Mesenchymal stem cell (in vitro differentiated cells and primary cell): ENCODE measurements at regions not wholly inside any gene's neighbourhood (a gene's known extent, or its start where the extent isn't known, plus 50 kb on each side); places are given as distances from the start of the nearest gene placed in this dataset.

Experiments used
- DNase-seq: peaks from one replicate; pipeline ENCODE4 v3.0.0-alpha.2; 2013
- H2AFZ ChIP-seq: one replicate; pipeline ENCODE4 v1.6.1; 2013; ENCODE audit warnings: low read depth, mild to moderate bottlenecking, control low read depth, inconsistent platforms, low read length, moderate library complexity
- H2AK5ac ChIP-seq: 2 replicates; pipeline ENCODE4 v1.6.1; 2013; ENCODE audit warnings: low read length, moderate library complexity, mild to moderate bottlenecking, inconsistent platforms; ENCODE audit not compliant: severe bottlenecking
- H2BK120ac ChIP-seq: one replicate; pipeline ENCODE4 v1.6.1; 2013; ENCODE audit warnings: low read depth, mild to moderate bottlenecking, inconsistent platforms, low read length, moderate library complexity
- H2BK12ac ChIP-seq, 2 experiments: one replicate each; pipeline ENCODE4 v1.6.1; 2013; ENCODE audit warnings: inconsistent platforms in 2 of 2, low read length in 2 of 2, mild to moderate bottlenecking in 2 of 2, moderate library complexity in 2 of 2, control low read depth in 1 of 2
- H2BK15ac ChIP-seq: one replicate; pipeline ENCODE4 v1.6.1; 2013; ENCODE audit warnings: mild to moderate bottlenecking, low read depth, inconsistent platforms; ENCODE audit not compliant: poor library complexity, severe bottlenecking
- H2BK5ac ChIP-seq: 2 replicates; pipeline ENCODE4 v1.6.1; 2013; ENCODE audit warnings: low read depth, mild to moderate bottlenecking, low read length, control low read depth, inconsistent platforms; ENCODE audit not compliant: poor library complexity, severe bottlenecking
- H3K14ac ChIP-seq, 2 experiments: one replicate each; pipeline ENCODE4 v1.6.1; 2013; ENCODE audit warnings: inconsistent platforms in 2 of 2, low read length in 2 of 2, control low read depth in 1 of 2, mild to moderate bottlenecking in 1 of 2, moderate library complexity in 1 of 2
- H3K18ac ChIP-seq, 2 experiments: one replicate each; pipeline ENCODE4 v1.6.1; 2013; ENCODE audit warnings: inconsistent platforms in 2 of 2, low read length in 2 of 2, control low read depth in 1 of 2, low read depth in 1 of 2, mild to moderate bottlenecking in 1 of 2
- H3K23ac ChIP-seq, 2 experiments: one replicate each; pipeline ENCODE4 v1.6.1; 2013; ENCODE audit warnings: inconsistent platforms in 2 of 2, low read length in 2 of 2, mild to moderate bottlenecking in 2 of 2, moderate library complexity in 2 of 2, control low read depth in 1 of 2
- H3K27ac ChIP-seq: 2 replicates; pipeline ENCODE4 v1.5.1; 2013; ENCODE audit warnings: mild to moderate bottlenecking, moderate library complexity, low read length, control low read depth, inconsistent platforms; ENCODE audit not compliant: poor library complexity, severe bottlenecking
- H3K27me3 ChIP-seq, 2 experiments: 2 replicates each; pipeline versions ENCODE4 v1.6.1 to v1.7.0; 2013; ENCODE audit warnings: low read length in 2 of 2, mild to moderate bottlenecking in 2 of 2, moderate library complexity in 2 of 2, control low read depth in 1 of 2, inconsistent platforms in 1 of 2; ENCODE audit not compliant: control insufficient read depth in 1 of 2, insufficient read depth in 1 of 2
- H3K36me3 ChIP-seq, 2 experiments: 2 replicates each; pipeline versions ENCODE4 v1.6.1 to v1.7.0; 2013; ENCODE audit warnings: low read length in 2 of 2, control low read depth in 1 of 2, inconsistent platforms in 1 of 2, low read depth in 1 of 2, mild to moderate bottlenecking in 1 of 2; ENCODE audit not compliant: insufficient read depth in 2 of 2, control insufficient read depth in 1 of 2
- H3K4ac ChIP-seq, 2 experiments: one replicate each; pipeline ENCODE4 v1.6.1; 2013; ENCODE audit warnings: inconsistent platforms in 2 of 2, low read length in 2 of 2, mild to moderate bottlenecking in 2 of 2, moderate library complexity in 2 of 2, control low read depth in 1 of 2, low read depth in 1 of 2
- H3K4me1 ChIP-seq: 2 replicates; pipeline ENCODE4 v1.6.1; 2013; ENCODE audit warnings: low read depth, low read length, control low read depth; ENCODE audit not compliant: control insufficient read depth, insufficient read depth
- H3K4me2 ChIP-seq: 2 replicates; pipeline ENCODE4 v1.6.1; 2013; ENCODE audit warnings: low read length, mild to moderate bottlenecking, inconsistent platforms; ENCODE audit not compliant: poor library complexity, severe bottlenecking
- H3K4me3 ChIP-seq, 2 experiments: 2 replicates each; pipeline versions ENCODE4 v1.5.1 to v1.7.0; 2013; ENCODE audit warnings: low read length in 2 of 2, mild to moderate bottlenecking in 2 of 2, control low read depth in 1 of 2, low read depth in 1 of 2; ENCODE audit not compliant: insufficient read depth in 1 of 2
- H3K79me1 ChIP-seq: replicated peaks from 2 replicates; pipeline ENCODE4 v1.6.1; 2013; ENCODE audit warnings: mild to moderate bottlenecking, control low read depth, low read length, inconsistent platforms; ENCODE audit not compliant: poor library complexity, severe bottlenecking
- H3K9ac ChIP-seq: 2 replicates; pipeline ENCODE4 v1.7.0; 2013; ENCODE audit warnings: mild to moderate bottlenecking, low read length, moderate library complexity
- H3K9me3 ChIP-seq: 2 replicates; pipeline ENCODE4 v1.7.0; 2013; ENCODE audit warnings: mild to moderate bottlenecking, low read length; ENCODE audit not compliant: control insufficient read depth
- H4K8ac ChIP-seq: one replicate; pipeline ENCODE4 v1.6.1; 2013; ENCODE audit warnings: inconsistent platforms, mild to moderate bottlenecking, low read length, moderate library complexity
- H4K91ac ChIP-seq: one replicate; pipeline ENCODE4 v1.6.1; 2013; ENCODE audit warnings: mild to moderate bottlenecking, low read length, inconsistent platforms
- WGBS: methylation state at CpG from one replicate; pipeline ENCODE4 v1.1.7; 2013; ENCODE audit warnings: mixed read lengths; 5-methylcytosine and 5-hydroxymethylcytosine counted together

- no peak overlapping the region for H2BK12ac ChIP-seq
- DNase-seq = no peak
- no peak overlapping the region for H3K4me2 ChIP-seq
- H3K14ac ChIP-seq = no peak overlapping the region
- no peak overlapping the region for H4K8ac ChIP-seq
- no peaks in the 10 kb centered on the region for H3K79me1 ChIP-seq
- no peak overlapping the region for H3K27ac ChIP-seq
- no peaks in the 10 kb centered on the region for H3K36me3 ChIP-seq
- no peaks in the 10 kb centered on the region for H3K27me3 ChIP-seq
- H3K4me1 ChIP-seq = no peaks in the 10 kb centered on the region
- H2AK5ac ChIP-seq = no peak overlapping the region
- H3K9me3 ChIP-seq = peaks cover 4% of the 10 kb centered on the region
- no peak overlapping the region for H3K4me3 ChIP-seq
- no peak overlapping the region for H2AFZ ChIP-seq
- no peak overlapping the region for H4K91ac ChIP-seq
- no peak overlapping the region for H3K9ac ChIP-seq
- H3K4ac ChIP-seq = no peak overlapping the region
- no peak overlapping the region for H2BK120ac ChIP-seq
- no peak overlapping the region for H3K18ac ChIP-seq
- H2BK15ac ChIP-seq = no peak overlapping the region
- 86% methylated on average over 1 of the region's 1 CpG for WGBS
- no peak overlapping the region for H3K23ac ChIP-seq
- H2BK5ac ChIP-seq = no peak overlapping the region
These were observed 339.5 kb upstream of the GCFC2 start for GRCh38 chr2:76050196-76050595.

GRCh38 chr2:76044701-76045100 lies 334.0 kb upstream of the GCFC2 start:
- 33% methylated on average over 2 of the region's 2 CpGs for whole genome bisulfite sequencing
- no peaks in the 10 kb centered on the region for H3K27me3 ChIP-seq
- H3K23ac ChIP-seq = no peak overlapping the region

GRCh38 chr2:76039505-76039904 lies 328.8 kb upstream of the GCFC2 start:
- Histone ChIP-seq H2AK5ac (no peak overlapping the region), H3K4me1 (no peaks in the 10 kb centered on the region), H3K14ac (no peak overlapping the region), H3K23ac (no peak overlapping the region), H4K8ac (no peak overlapping the region), H3K9me3 (no peaks in the 10 kb centered on the region), H3K36me3 (no peaks in the 10 kb centered on the region), H2AFZ (no peak overlapping the region), H2BK5ac (no peak overlapping the region), H3K27ac (no peak overlapping the region), H4K91ac (no peak overlapping the region), H3K9ac (no peak overlapping the region), H2BK12ac (no peak overlapping the region), H3K4me2 (no peak overlapping the region), H3K79me1 (no peaks in the 10 kb centered on the region), H2BK120ac (no peak overlapping the region), H3K4ac (no peak overlapping the region), H3K4me3 (no peak overlapping the region), H3K18ac (no peak overlapping the region), H2BK15ac (no peak overlapping the region), H3K27me3 (no peaks in the 10 kb centered on the region)
- DNase-seq = no peak

More at GRCh38 chr2:76044701-76045100, 334.0 kb upstream of the GCFC2 start:
- Histone ChIP-seq H3K18ac (no peak overlapping the region), H3K79me1 (no peaks in the 10 kb centered on the region), H2BK15ac (no peak overlapping the region), H2BK5ac (no peak overlapping the region), H3K9ac (no peak overlapping the region), H3K4me2 (no peak overlapping the region), H3K4me3 (no peak overlapping the region), H2BK120ac (no peak overlapping the region), H3K27ac (no peak overlapping the region), H4K8ac (no peak overlapping the region), H2AK5ac (no peak overlapping the region), H3K36me3 (no peaks in the 10 kb centered on the region), H4K91ac (no peak overlapping the region), H2AFZ (no peak overlapping the region), H3K4ac (no peak overlapping the region), H3K9me3 (peaks cover 6% of the 10 kb centered on the region), H3K14ac (no peak overlapping the region), H3K4me1 (no peaks in the 10 kb centered on the region), H2BK12ac (no peak overlapping the region)
- no peak for DNase-seq

- no peak overlapping the region for H3K9ac ChIP-seq
- H2BK120ac ChIP-seq = no peak overlapping the region
- H2BK5ac ChIP-seq = no peak overlapping the region
- no peak overlapping the region for H2BK15ac ChIP-seq
- WGBS = 94% methylated on average over 1 of the region's 1 CpG
- H2AK5ac ChIP-seq = no peak overlapping the region
- H3K27me3 ChIP-seq = no peaks in the 10 kb centered on the region
- no peak overlapping the region for H3K18ac ChIP-seq
- no peaks in the 10 kb centered on the region for H3K36me3 ChIP-seq
- H3K4ac ChIP-seq = no peak overlapping the region
- H3K4me2 ChIP-seq = no peak overlapping the region
- H4K8ac ChIP-seq = no peak overlapping the region
- no peaks in the 10 kb centered on the region for H3K4me1 ChIP-seq
- H3K27ac ChIP-seq = no peak overlapping the region
- no peak overlapping the region for H3K14ac ChIP-seq
- no peak for DNase-seq
- no peak overlapping the region for H3K23ac ChIP-seq
- peaks cover 23% of the 10 kb centered on the region for H3K9me3 ChIP-seq
- H3K79me1 ChIP-seq = no peaks in the 10 kb centered on the region
- no peak overlapping the region for H3K4me3 ChIP-seq
- H4K91ac ChIP-seq = no peak overlapping the region
- no peak overlapping the region for H2BK12ac ChIP-seq
- no peak overlapping the region for H2AFZ ChIP-seq
These were observed 317.0 kb upstream of the GCFC2 start for GRCh38 chr2:76027761-76028160.
